H1 (cell line): ENCODE measurements at regions not wholly inside any gene's neighbourhood (a gene's known extent, or its start where the extent isn't known, plus 50 kb on each side); places are given as distances from the start of the nearest gene placed in this dataset.

Source experiments
- CTCF ChIA-PET: fragments of 300-600 bp; sonication (Branson Sonifier 250); formaldehyde crosslinking; loops from one replicate; lab custom pipeline; 2021; ENCODE audit not compliant: partially characterized antibody; lab: Charles Lee
- POLR2A ChIA-PET: fragments of 300-600 bp; sonication (Branson Sonifier 250); formaldehyde crosslinking; loops from one replicate; lab custom pipeline; 2021; ENCODE audit warnings: inconsistent platforms; ENCODE audit not compliant: partially characterized antibody; lab: Charles Lee
- DNase-seq, 2 experiments: peaks; one replicate each; pipeline versions ENCODE4 v3.0.0 to v3.0.0-alpha.2; 2010 to 2022; ENCODE audit warnings: low spot score in 2 of 2, low read depth in 1 of 2, mixed read lengths in 1 of 2
- FAIRE-seq: peaks from 2 replicates; lab custom pipeline; 2011; peaks lifted over from hg19 to GRCh38; lab: Jason Lieb, UNC
- H2AFZ ChIP-seq: 2 replicates; pipeline ENCODE4 v1.8.1; 2012; ENCODE audit warnings: low read length, inconsistent platforms
- H2AK5ac ChIP-seq: 2 replicates; pipeline ENCODE4 v1.6.1; 2013; ENCODE audit warnings: low read depth, low read length
- H2BK120ac ChIP-seq: replicated peaks from 2 replicates; pipeline ENCODE3; 2013; ENCODE audit warnings: low read depth, low read length, inconsistent platforms
- H2BK12ac ChIP-seq: 2 replicates; pipeline ENCODE4 v1.6.1; 2013; ENCODE audit warnings: low read depth, low read length
- H2BK15ac ChIP-seq: 2 replicates; pipeline ENCODE4 v1.6.1; 2013; ENCODE audit warnings: low read length
- H2BK20ac ChIP-seq: 2 replicates; pipeline ENCODE4 v1.6.1; 2013; ENCODE audit warnings: low read length
- H2BK5ac ChIP-seq: 2 replicates; pipeline ENCODE4 v1.6.1; 2013; ENCODE audit warnings: low read depth, low read length
- H3K14ac ChIP-seq: 2 replicates; pipeline ENCODE4 v1.6.1; 2013; ENCODE audit warnings: inconsistent platforms; ENCODE audit not compliant: insufficient read length
- H3K18ac ChIP-seq: 2 replicates; pipeline ENCODE4 v1.6.1; 2013; ENCODE audit warnings: low read length; ENCODE audit errors: extremely low read depth
- H3K23ac ChIP-seq: 2 replicates; pipeline ENCODE4 v1.6.1; 2013; ENCODE audit warnings: inconsistent platforms; ENCODE audit not compliant: insufficient read length
- H3K23me2 ChIP-seq: 2 replicates; pipeline ENCODE4 v1.6.1; 2013; ENCODE audit warnings: low read depth, low read length
- H3K27ac ChIP-seq: 2 replicates; pipeline ENCODE4 v1.6.1; 2011; ENCODE audit warnings: low read depth, low read length, inconsistent platforms
- H3K27me3 ChIP-seq, 4 experiments: replicated peaks in 1 of 4; 1 replicate in 1 of 4; 2 replicates in 3 of 4; pipeline versions ENCODE4 v1.6.1 to v1.8.1; 2011 to 2013; ENCODE audit warnings: low read length in 3 of 4, mild to moderate bottlenecking in 3 of 4, inconsistent platforms in 2 of 4, mixed read lengths in 2 of 4, moderate library complexity in 1 of 4; ENCODE audit not compliant: control insufficient read depth in 3 of 4, insufficient read depth in 3 of 4; ENCODE audit errors: extremely low read depth in 1 of 4
- H3K36me3 ChIP-seq, 4 experiments: 2 replicates each; pipeline versions ENCODE4 v1.6.1 to v1.8.1; 2011 to 2013; ENCODE audit warnings: mild to moderate bottlenecking in 4 of 4, low read length in 3 of 4, moderate library complexity in 2 of 4, control low read depth in 1 of 4, inconsistent platforms in 1 of 4; ENCODE audit not compliant: insufficient read depth in 4 of 4, control insufficient read depth in 2 of 4
- H3K4ac ChIP-seq: replicated peaks from 2 replicates; pipeline ENCODE3; 2013; ENCODE audit warnings: low read length, low read depth, mixed read lengths, inconsistent platforms; ENCODE audit not compliant: insufficient read length
- H3K4me1 ChIP-seq, 4 experiments: replicated peaks in 1 of 4; 1 replicate in 1 of 4; 2 replicates in 3 of 4; pipeline versions ENCODE4 v1.6.1 to v1.8.1; 2011 to 2013; ENCODE audit warnings: low read length in 3 of 4, inconsistent platforms in 2 of 4, mixed read lengths in 1 of 4; ENCODE audit not compliant: insufficient read depth in 4 of 4, control insufficient read depth in 3 of 4
- H3K4me2 ChIP-seq, 2 experiments: 2 replicates each; pipeline versions ENCODE4 v1.6.1 to v1.8.1; 2011 to 2013; ENCODE audit warnings: low read depth in 2 of 2, low read length in 2 of 2, control low read depth in 1 of 2, inconsistent platforms in 1 of 2, mild to moderate bottlenecking in 1 of 2; ENCODE audit not compliant: insufficient read depth in 1 of 2
- H3K4me3 ChIP-seq, 4 experiments: fragments of 200-600, 300-600 bp in 1 of 4; sonication (generic), shearing (Covaris generic), sonication (Bioruptor Twin) in 1 of 4; 2 replicates each; pipeline versions ENCODE4 v1.5.1 to v1.8.1; 2011 to 2016; ENCODE audit warnings: low read length in 4 of 4, low read depth in 3 of 4, control low read depth in 2 of 4, inconsistent platforms in 2 of 4, mild to moderate bottlenecking in 2 of 4, mixed read lengths in 1 of 4, moderate library complexity in 1 of 4; ENCODE audit not compliant: insufficient read depth in 2 of 4; ENCODE audit errors: extremely low read depth in 1 of 4
- H3K56ac ChIP-seq: replicated peaks from 2 replicates; pipeline ENCODE3; 2013; ENCODE audit warnings: low read depth, mild to moderate bottlenecking, mixed read lengths, low read length, inconsistent platforms; ENCODE audit not compliant: insufficient read length
- H3K79me1 ChIP-seq: 2 replicates; pipeline ENCODE4 v1.6.1; 2013; ENCODE audit warnings: low read depth, low read length, control low read depth
- H3K79me2 ChIP-seq, 2 experiments: 2 replicates each; pipeline versions ENCODE4 v1.6.1 to v1.8.1; 2012 to 2013; ENCODE audit warnings: low read length in 2 of 2, mild to moderate bottlenecking in 2 of 2, inconsistent platforms in 1 of 2; ENCODE audit not compliant: insufficient read depth in 2 of 2, control insufficient read depth in 1 of 2
- H3K9ac ChIP-seq, 4 experiments: replicated peaks in 1 of 4; 1 replicate in 1 of 4; 2 replicates in 3 of 4; pipeline versions ENCODE4 v1.6.1 to v1.8.1; 2011 to 2013; ENCODE audit warnings: low read depth in 3 of 4, low read length in 3 of 4, control low read depth in 2 of 4, mild to moderate bottlenecking in 2 of 4, moderate library complexity in 2 of 4, inconsistent platforms in 1 of 4; ENCODE audit errors: extremely low read depth in 1 of 4
- H3K9me3 ChIP-seq, 2 experiments: 2 replicates each; pipeline versions ENCODE4 v1.6.1 to v1.8.1; 2012 to 2013; ENCODE audit warnings: mild to moderate bottlenecking in 2 of 2, moderate library complexity in 2 of 2, control low read depth in 1 of 2, inconsistent platforms in 1 of 2, low read depth in 1 of 2, low read length in 1 of 2, mixed read lengths in 1 of 2; ENCODE audit not compliant: insufficient read depth in 2 of 2
- H4K20me1 ChIP-seq, 2 experiments: replicated peaks in 1 of 2; 2 replicates each; pipeline versions ENCODE3 to v1.8.1; 2011 to 2013; ENCODE audit warnings: inconsistent platforms in 2 of 2, low read length in 2 of 2, mild to moderate bottlenecking in 1 of 2; ENCODE audit not compliant: insufficient read depth in 2 of 2, control insufficient read depth in 1 of 2
- H4K5ac ChIP-seq: 2 replicates; pipeline ENCODE4 v1.6.1; 2013; ENCODE audit warnings: low read length, low read depth, mixed read lengths, inconsistent platforms; ENCODE audit not compliant: insufficient read length
- H4K8ac ChIP-seq: 2 replicates; pipeline ENCODE4 v1.8.0; 2013; ENCODE audit warnings: mild to moderate bottlenecking, moderate library complexity, low read length, inconsistent platforms; ENCODE audit not compliant: insufficient read depth; ENCODE audit errors: extremely low read depth
- H4K91ac ChIP-seq: replicated peaks from 2 replicates; pipeline ENCODE3; 2013; ENCODE audit warnings: low read length, mixed read lengths, inconsistent platforms; ENCODE audit not compliant: insufficient read length
- ASH2L ChIP-seq: fragments of 200-600, 300-600 bp; sonication (generic); IDR thresholded peaks from one replicate; pipeline ENCODE4 v1.7.1; 2017; ENCODE audit warnings: low read length
- EP300 ChIP-seq, 2 experiments: IDR thresholded peaks; 1 replicate in 1 of 2; 2 replicates in 1 of 2; pipeline ENCODE4 v1.6.1; 2011 to 2012; ENCODE audit warnings: low read depth in 2 of 2, low read length in 2 of 2, mild to moderate bottlenecking in 2 of 2, borderline replicate concordance in 1 of 2, inconsistent platforms in 1 of 2, moderate library complexity in 1 of 2
- SUZ12 ChIP-seq: fragments of 200-600 bp; sonication (generic); IDR thresholded peaks from 2 replicates; pipeline ENCODE4 v1.6.1; 2012; ENCODE audit warnings: mild to moderate bottlenecking, inconsistent platforms, low read length, moderate library complexity, mixed read lengths
- TAF1 ChIP-seq: IDR thresholded peaks from 2 replicates; pipeline ENCODE4 v1.6.1; 2011; ENCODE audit warnings: mild to moderate bottlenecking, low read depth, low read length
- WGBS, 2 experiments: shearing (Covaris generic) in 1 of 2; methylation state at CpG; one replicate each; pipeline versions ENCODE4 v1.1.6 to v1.1.7; 2013 to 2015; ENCODE audit warnings: low lambda C conversion rate in 2 of 2, mixed read lengths in 2 of 2, inconsistent platforms in 1 of 2, low coverage in 1 of 2, missing lambda C conversion rate in 1 of 2; ENCODE audit not compliant: insufficient replicate concordance in 2 of 2, insufficient coverage in 1 of 2, insufficient read length in 1 of 2; ENCODE audit errors: extremely low coverage in 1 of 2, missing lambda C conversion rate in 1 of 2; 5-methylcytosine and 5-hydroxymethylcytosine counted together

- Histone ChIP-seq H4K5ac (no peak overlapping the region), H4K8ac (no peak overlapping the region), H3K4me1 (no peaks in the 10 kb centered on the region), H4K20me1 (no peaks in the 10 kb centered on the region), H2AFZ (no peak overlapping the region), H2BK12ac (no peak overlapping the region), H3K23ac (no peak overlapping the region), H3K27ac (no peak overlapping the region), H3K18ac (no peak overlapping the region), H3K4ac (no peak overlapping the region), H3K4me3 (no peak overlapping the region), H3K36me3 (no peaks in the 10 kb centered on the region), H2BK15ac (no peak overlapping the region), H2BK5ac (no peak overlapping the region), H3K79me2 (no peaks in the 10 kb centered on the region), H2BK120ac (no peak overlapping the region), H2AK5ac (no peak overlapping the region), H3K79me1 (no peaks in the 10 kb centered on the region), H4K91ac (no peak overlapping the region), H3K9me3 (no peaks in the 10 kb centered on the region), H3K23me2 (no peaks in the 10 kb centered on the region), H3K27me3 (no peaks in the 10 kb centered on the region), H3K14ac (no peak overlapping the region), H2BK20ac (no peak overlapping the region), H3K9ac (no peak overlapping the region), H3K56ac (no peak overlapping the region), H3K4me2 (no peak overlapping the region)
- ChIA-PET CTCF (interaction anchor here (0.6 to 3.2 kb wide), 15 partner anchors 10 to 912 kb away, joined by 3 to 22 read pairs (median 3); no protein-coding TSS in a partner anchor), POLR2A (interaction anchor here (1.5 kb wide), 1 partner anchor 259 kb away, joined by 4 read pairs; no protein-coding TSS in a partner anchor)
- TF ChIP-seq SUZ12, result no peak
- no peak for TF ChIP-seq EP300 (IDR thresholded peaks at IDR 0.05; ENCODE audit: borderline replicate concordance in 1 of 2, low read depth in 2 of 2, low read length in 2 of 2)
- no peak for TF ChIP-seq TAF1
- no peak for TF ChIP-seq ASH2L
- FAIRE-seq, result no peak
- no peak for DNase-seq
- WGBS, 2 experiments, result 90% methylated on average over 10 of the region's 10 CpGs; no CpG with 5 or more reads in 1 of the 2 experiments
These were observed 108.7 kb upstream of the SLC38A4 start for GRCh38 chr12:46934374-46935111.
